NB4 (cell line): ENCODE measurements at regions not wholly inside any gene's neighbourhood (a gene's known extent, or its start where the extent isn't known, plus 50 kb on each side); places are given as distances from the start of the nearest gene placed in this dataset.

ENCODE experiments used
- DNase-seq: peaks from one replicate; pipeline ENCODE4 v3.0.0; 2010; ENCODE audit warnings: low read depth
- H3K4me3 ChIP-seq: one replicate; pipeline ENCODE4 v1.5.1; 2011; ENCODE audit warnings: mild to moderate bottlenecking, low read depth, low read length, moderate library complexity
- CTCF ChIP-seq: IDR thresholded peaks from one replicate; pipeline ENCODE4 v1.5.1; 2012; ENCODE audit warnings: low read depth, low read length
- MAX ChIP-seq: IDR thresholded peaks from 2 replicates; pipeline ENCODE4 v1.6.1; 2011; ENCODE audit warnings: low read depth, low read length
- MYC ChIP-seq: IDR thresholded peaks from 2 replicates; pipeline ENCODE4 v1.6.1; 2011; ENCODE audit warnings: low read depth, low read length
- POLR2A ChIP-seq: IDR thresholded peaks from 2 replicates; pipeline ENCODE4 v1.6.1; 2011; ENCODE audit warnings: mild to moderate bottlenecking; ENCODE audit not compliant: insufficient read length; ENCODE audit errors: extremely low read depth

GRCh38 chr9:129405089-129405826, 215.6 kb downstream of the C9orf50 start:
- no peak for TF ChIP-seq MAX
- TF ChIP-seq MYC: no peak
- no peak for TF ChIP-seq CTCF
- no peak for TF ChIP-seq POLR2A
- DNase-seq: no peak
- no peak overlapping the region for H3K4me3 ChIP-seq

- no peak for DNase-seq
- TF ChIP-seq CTCF (no peak), MAX (no peak), MYC (no peak), POLR2A (no peak)
- no peak overlapping the region for H3K4me3 ChIP-seq
These were observed 216.3 kb downstream of the C9orf50 start for GRCh38 chr9:129404621-129405020.

- TF ChIP-seq MYC (no peak), POLR2A (no peak)
- H3K4me3 ChIP-seq: no peak overlapping the region
- DNase-seq: no peak
These were observed 216.9 kb downstream of the C9orf50 start for GRCh38 chr9:129403779-129404620.

- no peak for TF ChIP-seq POLR2A
- no peak for TF ChIP-seq MAX
- no peak for TF ChIP-seq MYC
- no peak for TF ChIP-seq CTCF
- H3K4me3 ChIP-seq: no peak overlapping the region
- no peak for DNase-seq
These were observed 217.7 kb downstream of the C9orf50 start for GRCh38 chr9:129402931-129403778.

- DNase-seq: no peak
- no peak overlapping the region for H3K4me3 ChIP-seq
- no peak for TF ChIP-seq MYC
- no peak for TF ChIP-seq MAX
- no peak for TF ChIP-seq POLR2A
- TF ChIP-seq CTCF: no peak
These were observed 218.5 kb downstream of the C9orf50 start for GRCh38 chr9:129402371-129402739.

- DNase-seq: no peak
- TF ChIP-seq POLR2A (no peak), MYC (no peak), CTCF (no peak), MAX (no peak)
- no peak overlapping the region for H3K4me3 ChIP-seq
These were observed 219.1 kb downstream of the C9orf50 start for GRCh38 chr9:129401623-129402370.
